OCI-LY1 (cell line): ENCODE measurements at regions not wholly inside any gene's neighbourhood (a gene's known extent, or its start where the extent isn't known, plus 50 kb on each side); places are given as distances from the start of the nearest gene placed in this dataset.

ENCODE experiments used
- H2AFZ ChIP-seq: fragments of 200-600 bp; sonication (generic), shearing (Covaris generic); 2 replicates; pipeline ENCODE4 v1.6.0; 2014; ENCODE audit warnings: antibody characterized with exemption, mild to moderate bottlenecking, low read length
- H3F3A ChIP-seq: fragments of 200-600 bp; sonication (generic), shearing (Covaris generic); 2 replicates; pipeline ENCODE4 v1.6.0; 2014; ENCODE audit warnings: mild to moderate bottlenecking, antibody characterized with exemption, low read length, moderate library complexity; ENCODE audit not compliant: insufficient read depth
- H3K27ac ChIP-seq: fragments of 200-600 bp; sonication (generic); 2 replicates; pipeline ENCODE4 v1.5.1; 2014; ENCODE audit warnings: low read length, mixed run types, mild to moderate bottlenecking, low read depth; ENCODE audit not compliant: poor library complexity, severe bottlenecking
- H3K27me3 ChIP-seq: fragments of 200-600 bp; sonication (generic); 2 replicates; pipeline ENCODE4 v1.6.0; 2014; ENCODE audit warnings: antibody characterized with exemption, mild to moderate bottlenecking, low read length, moderate library complexity; ENCODE audit not compliant: insufficient read depth
- H3K36me3 ChIP-seq: fragments of 200-600 bp; sonication (generic); 2 replicates; pipeline ENCODE4 v1.6.1; 2014; ENCODE audit warnings: mild to moderate bottlenecking, antibody characterized with exemption, low read length, moderate library complexity, mixed read lengths; ENCODE audit not compliant: insufficient read depth
- H3K4me1 ChIP-seq: fragments of 200-600 bp; sonication (generic); 2 replicates; pipeline ENCODE4 v1.5.1; 2014; ENCODE audit warnings: mild to moderate bottlenecking, low read length, moderate library complexity; ENCODE audit not compliant: insufficient read depth, severe bottlenecking
- H3K4me2 ChIP-seq: fragments of 200-600 bp; sonication (generic), shearing (Covaris generic); 2 replicates; pipeline ENCODE4 v1.6.1; 2014; ENCODE audit warnings: low read length
- H3K4me3 ChIP-seq: fragments of 200-600 bp; sonication (generic); 2 replicates; pipeline ENCODE4 v1.5.1; 2014; ENCODE audit warnings: low read length, low read depth, mild to moderate bottlenecking, mixed read lengths; ENCODE audit not compliant: poor library complexity, severe bottlenecking
- H3K79me2 ChIP-seq: fragments of 200-600 bp; shearing (Covaris generic); 2 replicates; pipeline ENCODE4 v1.6.1; 2016; ENCODE audit warnings: mixed run types, low read length, mixed read lengths; ENCODE audit not compliant: insufficient read depth
- H3K9ac ChIP-seq: fragments of 200-600 bp; sonication (generic), shearing (Covaris generic); 2 replicates; pipeline ENCODE4 v1.6.1; 2014; ENCODE audit warnings: mild to moderate bottlenecking, low read length, mixed read lengths
- H3K9me2 ChIP-seq: fragments of 200-600 bp; sonication (generic), shearing (Covaris generic); 2 replicates; pipeline ENCODE4 v1.6.1; 2014; ENCODE audit warnings: low read depth, mild to moderate bottlenecking, low read length, mixed read lengths
- H3K9me3 ChIP-seq: fragments of 200-600 bp; shearing (Covaris generic); 2 replicates; pipeline ENCODE4 v1.6.1; 2014; ENCODE audit warnings: low read length, mixed read lengths
- H4K20me1 ChIP-seq: fragments of 200-600 bp; sonication (generic), shearing (Covaris generic); 2 replicates; pipeline ENCODE4 v1.6.0; 2016; ENCODE audit warnings: mild to moderate bottlenecking, low read length; ENCODE audit not compliant: insufficient read depth
- CTCF ChIP-seq: fragments of 200-600 bp; sonication (generic), shearing (Covaris generic); IDR thresholded peaks from 2 replicates; pipeline ENCODE4 v1.5.1; 2017; ENCODE audit warnings: mild to moderate bottlenecking, antibody characterized with exemption, low read length, moderate library complexity, mixed read lengths
- EZH2 ChIP-seq: fragments of 200-600 bp; sonication (generic), shearing (Covaris generic); IDR thresholded peaks from 2 replicates; pipeline ENCODE4 v1.8.0; 2017; ENCODE audit warnings: borderline replicate concordance, mixed run types, mild to moderate bottlenecking, antibody characterized with exemption, low read length, moderate library complexity, mixed read lengths

DNA sequence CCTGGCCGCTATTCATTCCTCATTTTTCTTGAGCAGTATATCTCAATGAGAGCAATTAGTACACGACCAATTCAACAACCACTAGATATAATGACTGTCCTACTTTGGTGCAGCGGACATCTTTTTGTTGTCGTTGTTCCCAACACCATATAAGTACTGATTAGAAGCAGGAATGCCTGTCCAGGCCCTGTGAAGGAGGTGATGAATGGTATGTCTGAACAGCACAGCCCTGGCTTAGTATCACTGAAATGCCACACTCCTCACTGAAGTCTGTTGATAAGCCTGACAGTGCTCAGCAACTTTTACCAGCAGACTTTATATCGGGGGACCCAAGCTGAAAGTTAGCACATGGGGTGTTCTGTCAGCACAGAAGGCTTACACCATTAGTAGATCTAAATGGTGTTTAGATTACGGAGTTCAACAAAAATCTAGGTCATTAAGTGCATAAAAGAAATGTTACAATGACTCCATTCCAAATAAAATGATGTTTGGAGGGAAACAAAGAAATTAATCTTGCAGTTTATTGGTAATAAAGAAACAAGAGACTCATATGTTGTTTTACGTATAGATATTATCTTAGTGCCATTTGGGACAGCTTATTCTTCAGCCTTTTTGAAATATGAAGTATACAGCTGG is 228.3 kb upstream of the TTC29 start:
- Histone ChIP-seq H3K4me2 (no peak overlapping the region), H3K9me3 (no peaks in the 10 kb centered on the region), H4K20me1 (no peaks in the 10 kb centered on the region), H3K9me2 (no peaks in the 10 kb centered on the region), H3K4me1 (no peaks in the 10 kb centered on the region), H3K4me3 (no peak overlapping the region), H3K9ac (no peak overlapping the region), H3K79me2 (no peaks in the 10 kb centered on the region), H2AFZ (no peak overlapping the region), H3K36me3 (no peaks in the 10 kb centered on the region), H3K27ac (no peak overlapping the region), H3F3A (no peaks in the 10 kb centered on the region), H3K27me3 (no peaks in the 10 kb centered on the region)
- TF ChIP-seq EZH2 (no peak), CTCF (no peak)

- H3K4me2 ChIP-seq: no peak overlapping the region
- H3K9me3 ChIP-seq: no peaks in the 10 kb centered on the region
- H3K4me1 ChIP-seq: no peaks in the 10 kb centered on the region
- H3K9ac ChIP-seq: no peak overlapping the region
- no peak overlapping the region for H3K27ac ChIP-seq
- H3K4me3 ChIP-seq: no peak overlapping the region
- no peaks in the 10 kb centered on the region for H3K9me2 ChIP-seq
- no peaks in the 10 kb centered on the region for H4K20me1 ChIP-seq
- TF ChIP-seq EZH2: no peak
- no peak for TF ChIP-seq CTCF
- H3K36me3 ChIP-seq: no peaks in the 10 kb centered on the region
- no peaks in the 10 kb centered on the region for H3K79me2 ChIP-seq
- no peaks in the 10 kb centered on the region for H3K27me3 ChIP-seq
- H2AFZ ChIP-seq: no peak overlapping the region
- no peaks in the 10 kb centered on the region for H3F3A ChIP-seq
Observed at GRCh38 chr4:147174591-147174990, 228.9 kb upstream of the TTC29 start.

- Histone ChIP-seq H3K27me3 (no peaks in the 10 kb centered on the region), H3K36me3 (no peaks in the 10 kb centered on the region), H3K9ac (no peak overlapping the region), H4K20me1 (no peaks in the 10 kb centered on the region), H2AFZ (no peak overlapping the region), H3K9me2 (no peaks in the 10 kb centered on the region), H3K79me2 (no peaks in the 10 kb centered on the region), H3K4me3 (no peak overlapping the region), H3K9me3 (no peaks in the 10 kb centered on the region), H3F3A (no peaks in the 10 kb centered on the region), H3K4me2 (no peak overlapping the region), H3K4me1 (no peaks in the 10 kb centered on the region), H3K27ac (no peak overlapping the region)
- TF ChIP-seq EZH2 (no peak), CTCF (no peak)
Observed at GRCh38 chr4:147175460-147176025, 229.9 kb upstream of the TTC29 start.
